ENCODE measurements at regions not wholly inside any gene's neighbourhood (a gene's known extent, or its start where the extent isn't known, plus 50 kb on each side); places are given as distances from the start of the nearest gene placed in this dataset.

DNA sequence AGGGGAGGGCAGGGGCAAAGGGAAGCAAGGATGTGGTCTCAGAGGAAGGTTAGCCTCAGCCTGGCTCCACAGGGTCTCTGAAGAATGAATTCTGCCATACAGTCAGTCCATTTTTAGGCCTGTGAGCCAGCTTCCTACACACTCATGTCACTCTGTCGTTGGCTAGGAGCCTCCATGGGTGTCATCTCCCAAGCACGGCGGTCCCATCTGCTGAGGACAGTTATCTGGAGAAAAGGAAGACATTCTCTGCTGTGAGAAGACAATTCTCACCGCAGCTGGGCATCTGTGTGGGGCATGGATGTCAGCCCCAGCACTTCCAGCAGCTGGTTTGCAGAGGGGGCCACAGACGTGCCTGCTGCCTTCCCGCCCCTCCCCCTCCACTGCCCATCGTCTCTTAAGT is 167.6 kb downstream of the LINC00237 start:
- Histone ChIP-seq H2AFZ (ENCODE audit: low read depth, low read length) (no peak overlapping the region), H4K20me1 (replicated peaks; ENCODE audit: control insufficient read depth, insufficient read depth, low read length) (no peaks in the 10 kb centered on the region), H3K4me3 (no peak overlapping the region), H3K4me2 (ENCODE audit: insufficient read depth, low read length) (no peak overlapping the region), H3K27me3 (ENCODE audit: control insufficient read depth in 2 of 2, insufficient read depth in 2 of 2, low read length in 2 of 2) (peaks cover 2 to 4% of the 10 kb centered on the region in 2 experiments; a peak in 3 of 5 replicates), H3K27ac (ENCODE audit: extremely low read depth, low read depth, low read length) (no peak overlapping the region), H3K9me3 (replicated peaks; ENCODE audit: control insufficient read depth, insufficient read depth, low read depth, low read length) (no peaks in the 10 kb centered on the region), H3K9me1 (ENCODE audit: control insufficient read depth, insufficient read depth, low read length) (no peaks in the 10 kb centered on the region), H3K4me1 (replicated peaks in 1 of 2; ENCODE audit: control insufficient read depth in 2 of 2, insufficient read depth in 2 of 2, low read length in 2 of 2) (no peaks in the 10 kb centered on the region), H3K79me2 (ENCODE audit: control insufficient read depth, insufficient read depth, low read length) (no peaks in the 10 kb centered on the region), H3K36me3 (ENCODE audit: control insufficient read depth, insufficient read depth, low read length) (no peaks in the 10 kb centered on the region), H3K9ac (ENCODE audit: insufficient read depth in 1 of 2, low read depth in 2 of 2, low read length in 2 of 2) (no peak overlapping the region)
- no TSS peak for BruUV-seq (replicated peaks)
- intact Hi-C loops (cut with micrococcal nuclease) (no loop called here), in situ Hi-C loops (cut with MboI) (no loop called here)
- WGBS (ENCODE audit: insufficient coverage, low coverage, missing lambda C conversion rate) = 0% methylated on average over 4 of the region's 7 CpGs
- ChIA-PET CTCF (ENCODE audit: low intra/inter-chr PET ratio) (no interaction called here), POLR2A (no interaction called here)
- DNase-seq (ENCODE audit: extremely low read depth in 1 of 4, low spot score in 3 of 4) (no peak), FAIRE-seq (no peak), ATAC-seq (no peak)
- TF ChIP-seq ELF1 (tag; IDR thresholded peaks at IDR 0.05) = no peak
- TF ChIP-seq, protein P1, sequence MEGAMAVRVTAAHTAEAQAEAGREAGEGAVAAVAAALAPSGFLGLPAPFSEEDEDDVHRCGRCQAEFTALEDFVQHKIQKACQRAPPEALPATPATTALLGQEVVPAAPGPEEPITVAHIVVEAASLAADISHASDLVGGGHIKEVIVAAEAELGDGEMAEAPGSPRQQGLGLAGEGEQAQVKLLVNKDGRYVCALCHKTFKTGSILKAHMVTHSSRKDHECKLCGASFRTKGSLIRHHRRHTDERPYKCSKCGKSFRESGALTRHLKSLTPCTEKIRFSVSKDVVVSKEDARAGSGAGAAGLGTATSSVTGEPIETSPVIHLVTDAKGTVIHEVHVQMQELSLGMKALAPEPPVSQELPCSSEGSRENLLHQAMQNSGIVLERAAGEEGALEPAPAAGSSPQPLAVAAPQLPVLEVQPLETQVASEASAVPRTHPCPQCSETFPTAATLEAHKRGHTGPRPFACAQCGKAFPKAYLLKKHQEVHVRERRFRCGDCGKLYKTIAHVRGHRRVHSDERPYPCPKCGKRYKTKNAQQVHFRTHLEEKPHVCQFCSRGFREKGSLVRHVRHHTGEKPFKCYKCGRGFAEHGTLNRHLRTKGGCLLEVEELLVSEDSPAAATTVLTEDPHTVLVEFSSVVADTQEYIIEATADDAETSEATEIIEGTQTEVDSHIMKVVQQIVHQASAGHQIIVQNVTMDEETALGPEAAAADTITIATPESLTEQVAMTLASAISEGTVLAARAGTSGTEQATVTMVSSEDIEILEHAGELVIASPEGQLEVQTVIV (CRISPR knock-in tag; IDR thresholded peaks at IDR 0.05; ENCODE audit: borderline replicate concordance) = no peak
- TF ChIP-seq, protein P2, sequence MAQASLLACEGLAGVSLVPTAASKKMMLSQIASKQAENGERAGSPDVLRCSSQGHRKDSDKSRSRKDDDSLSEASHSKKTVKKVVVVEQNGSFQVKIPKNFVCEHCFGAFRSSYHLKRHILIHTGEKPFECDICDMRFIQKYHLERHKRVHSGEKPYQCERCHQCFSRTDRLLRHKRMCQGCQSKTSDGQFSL (CRISPR knock-in tag; IDR thresholded peaks at IDR 0.05) = no peak
- TF ChIP-seq, protein P2 (tag; IDR thresholded peaks at IDR 0.05) = no peak
- TF ChIP-seq YBX1 (IDR thresholded peaks at IDR 0.05) = no peak
- TF ChIP-seq ZNF583 (CRISPR knock-in tag; IDR thresholded peaks at IDR 0.05) = no peak
- no peak for TF ChIP-seq STAT5B (CRISPR knock-in tag; IDR thresholded peaks at IDR 0.05)
- TF ChIP-seq FOXA3 (CRISPR knock-in tag; conservative IDR thresholded peaks at IDR 0.05 in 1 of 2, IDR thresholded peaks at IDR 0.05 in 1 of 2) = no peak
- TF ChIP-seq MECOM (CRISPR knock-in tag; IDR thresholded peaks at IDR 0.05) = no peak
- no peak for TF ChIP-seq ARNT (IDR thresholded peaks at IDR 0.05)
- TF ChIP-seq, protein P3, sequence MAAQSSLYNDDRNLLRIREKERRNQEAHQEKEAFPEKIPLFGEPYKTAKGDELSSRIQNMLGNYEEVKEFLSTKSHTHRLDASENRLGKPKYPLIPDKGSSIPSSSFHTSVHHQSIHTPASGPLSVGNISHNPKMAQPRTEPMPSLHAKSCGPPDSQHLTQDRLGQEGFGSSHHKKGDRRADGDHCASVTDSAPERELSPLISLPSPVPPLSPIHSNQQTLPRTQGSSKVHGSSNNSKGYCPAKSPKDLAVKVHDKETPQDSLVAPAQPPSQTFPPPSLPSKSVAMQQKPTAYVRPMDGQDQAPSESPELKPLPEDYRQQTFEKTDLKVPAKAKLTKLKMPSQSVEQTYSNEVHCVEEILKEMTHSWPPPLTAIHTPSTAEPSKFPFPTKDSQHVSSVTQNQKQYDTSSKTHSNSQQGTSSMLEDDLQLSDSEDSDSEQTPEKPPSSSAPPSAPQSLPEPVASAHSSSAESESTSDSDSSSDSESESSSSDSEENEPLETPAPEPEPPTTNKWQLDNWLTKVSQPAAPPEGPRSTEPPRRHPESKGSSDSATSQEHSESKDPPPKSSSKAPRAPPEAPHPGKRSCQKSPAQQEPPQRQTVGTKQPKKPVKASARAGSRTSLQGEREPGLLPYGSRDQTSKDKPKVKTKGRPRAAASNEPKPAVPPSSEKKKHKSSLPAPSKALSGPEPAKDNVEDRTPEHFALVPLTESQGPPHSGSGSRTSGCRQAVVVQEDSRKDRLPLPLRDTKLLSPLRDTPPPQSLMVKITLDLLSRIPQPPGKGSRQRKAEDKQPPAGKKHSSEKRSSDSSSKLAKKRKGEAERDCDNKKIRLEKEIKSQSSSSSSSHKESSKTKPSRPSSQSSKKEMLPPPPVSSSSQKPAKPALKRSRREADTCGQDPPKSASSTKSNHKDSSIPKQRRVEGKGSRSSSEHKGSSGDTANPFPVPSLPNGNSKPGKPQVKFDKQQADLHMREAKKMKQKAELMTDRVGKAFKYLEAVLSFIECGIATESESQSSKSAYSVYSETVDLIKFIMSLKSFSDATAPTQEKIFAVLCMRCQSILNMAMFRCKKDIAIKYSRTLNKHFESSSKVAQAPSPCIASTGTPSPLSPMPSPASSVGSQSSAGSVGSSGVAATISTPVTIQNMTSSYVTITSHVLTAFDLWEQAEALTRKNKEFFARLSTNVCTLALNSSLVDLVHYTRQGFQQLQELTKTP (IDR thresholded peaks at IDR 0.05; ENCODE audit: low read depth in 1 of 2, partially characterized antibody in 2 of 2) = no peak

Measured in K562 (cell line).